Coronary artery (tissue), 2 donors: ENCODE measurements at regions not wholly inside any gene's neighbourhood (a gene's known extent, or its start where the extent isn't known, plus 50 kb on each side); places are given as distances from the start of the nearest gene placed in this dataset.

ENCODE experiments used
- DNase-seq: peaks from one replicate; pipeline ENCODE4 v3.0.0-alpha.2; 2017; ENCODE audit warnings: low spot score
- H3K27ac ChIP-seq, 2 donors: fragments of 200-600 bp; sonication (generic); one replicate each; pipeline ENCODE4 v1.5.1; 2016 to 2019
- H3K4me3 ChIP-seq: fragments of 200-600 bp; sonication (generic); 2 replicates; pipeline ENCODE4 v1.5.1; 2016; ENCODE audit warnings: mild to moderate bottlenecking, moderate library complexity
- TF ChIP-seq, protein P1 (sequence below): fragments of 200-600 bp; sonication (generic); IDR thresholded peaks from one replicate; pipeline ENCODE4 v1.5.1; 2019; ENCODE audit warnings: antibody characterized with exemption

DNA sequence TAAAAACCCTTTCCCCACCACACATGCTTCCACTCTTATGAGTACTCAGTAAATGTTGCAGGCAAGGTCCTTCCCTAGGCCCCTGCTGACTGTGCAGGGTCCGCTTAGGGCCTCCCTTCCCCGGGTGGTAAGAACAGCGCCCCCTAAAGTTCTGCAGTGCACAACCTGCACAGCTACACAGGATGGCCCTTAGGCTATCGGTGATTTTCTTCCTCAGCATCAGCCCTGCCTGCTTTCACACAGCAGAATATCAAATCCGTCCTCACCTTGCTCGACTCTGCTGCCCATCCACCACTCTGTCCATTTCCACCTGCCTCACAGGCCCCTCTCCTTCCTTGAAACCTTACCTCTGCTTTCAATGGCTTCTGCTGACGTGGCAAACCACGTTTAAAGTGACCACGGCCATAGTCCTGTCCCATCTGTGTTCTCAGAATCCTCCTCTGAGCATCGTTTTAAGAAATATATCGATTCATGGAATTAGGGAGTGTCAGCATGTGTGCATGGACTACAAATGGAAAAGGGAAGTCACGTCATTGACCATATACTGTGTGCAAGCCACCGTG is 51.4 kb upstream of the TMEM132E start:
- no peak overlapping the region for H3K4me3 ChIP-seq
- no peak for DNase-seq
- TF ChIP-seq, protein P1, sequence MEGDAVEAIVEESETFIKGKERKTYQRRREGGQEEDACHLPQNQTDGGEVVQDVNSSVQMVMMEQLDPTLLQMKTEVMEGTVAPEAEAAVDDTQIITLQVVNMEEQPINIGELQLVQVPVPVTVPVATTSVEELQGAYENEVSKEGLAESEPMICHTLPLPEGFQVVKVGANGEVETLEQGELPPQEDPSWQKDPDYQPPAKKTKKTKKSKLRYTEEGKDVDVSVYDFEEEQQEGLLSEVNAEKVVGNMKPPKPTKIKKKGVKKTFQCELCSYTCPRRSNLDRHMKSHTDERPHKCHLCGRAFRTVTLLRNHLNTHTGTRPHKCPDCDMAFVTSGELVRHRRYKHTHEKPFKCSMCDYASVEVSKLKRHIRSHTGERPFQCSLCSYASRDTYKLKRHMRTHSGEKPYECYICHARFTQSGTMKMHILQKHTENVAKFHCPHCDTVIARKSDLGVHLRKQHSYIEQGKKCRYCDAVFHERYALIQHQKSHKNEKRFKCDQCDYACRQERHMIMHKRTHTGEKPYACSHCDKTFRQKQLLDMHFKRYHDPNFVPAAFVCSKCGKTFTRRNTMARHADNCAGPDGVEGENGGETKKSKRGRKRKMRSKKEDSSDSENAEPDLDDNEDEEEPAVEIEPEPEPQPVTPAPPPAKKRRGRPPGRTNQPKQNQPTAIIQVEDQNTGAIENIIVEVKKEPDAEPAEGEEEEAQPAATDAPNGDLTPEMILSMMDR: no peak
- no peak overlapping the region for H3K27ac ChIP-seq

DNA sequence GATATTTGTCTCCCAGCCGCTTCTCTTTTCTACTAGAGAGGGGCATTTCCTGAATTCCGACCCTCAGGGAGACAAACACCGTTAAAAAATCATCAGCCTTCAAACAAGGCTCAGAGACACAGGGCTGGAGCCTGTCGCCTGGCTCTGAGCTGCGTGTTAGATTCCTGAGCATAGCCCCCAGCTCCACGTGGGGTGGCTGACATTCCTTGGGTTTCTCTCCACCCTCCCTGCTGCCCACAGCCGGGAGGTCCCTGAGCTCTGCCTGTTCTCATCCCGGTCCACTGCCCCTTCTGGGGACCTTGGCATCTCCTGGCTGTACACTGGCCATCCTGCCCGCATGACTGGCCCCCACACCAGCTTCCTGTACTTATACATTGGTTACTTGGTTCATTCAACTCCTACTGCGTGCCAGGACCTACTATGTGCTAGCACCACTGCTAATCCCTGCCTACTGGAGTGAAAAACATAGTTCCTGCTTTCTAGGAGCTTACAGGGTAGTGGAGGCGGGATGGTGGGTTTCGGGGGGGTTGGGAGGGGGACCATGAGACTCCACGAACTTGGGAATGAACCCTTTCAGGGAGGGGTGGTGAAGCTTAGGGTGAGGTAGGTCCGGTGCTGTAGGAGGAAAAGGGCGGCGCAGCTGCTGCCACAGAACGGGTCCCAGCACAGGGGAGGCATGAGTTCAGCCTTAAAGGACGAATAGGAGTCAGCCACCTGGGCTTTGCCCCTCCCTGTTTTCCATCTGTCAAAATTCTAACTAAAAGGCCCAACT is 52.1 kb upstream of the TMEM132E start:
- Histone ChIP-seq H3K4me3 (no peak overlapping the region), H3K27ac (no peak overlapping the region)
- no peak for DNase-seq
- TF ChIP-seq, protein P1: no peak

DNA sequence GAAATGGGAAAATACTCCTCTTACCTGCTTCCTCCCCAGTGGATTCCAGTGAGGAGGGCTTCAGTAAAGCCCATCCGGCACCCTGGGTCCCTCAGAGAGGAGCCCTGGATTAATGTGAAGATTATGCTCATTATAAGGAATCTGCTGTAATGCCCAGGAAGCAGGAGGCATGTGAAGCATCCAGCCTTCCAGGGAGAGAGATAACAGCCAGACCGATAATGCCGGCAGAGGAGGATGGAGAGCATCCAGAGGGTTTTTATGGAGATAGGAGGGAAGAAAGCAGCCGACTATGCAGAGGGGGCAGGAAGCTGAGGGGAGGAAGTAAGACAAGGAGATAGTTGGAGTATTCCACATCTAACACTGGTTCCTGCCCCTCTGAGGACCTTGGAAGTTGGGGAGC is 53.7 kb upstream of the TMEM132E start:
- no peak overlapping the region for H3K4me3 ChIP-seq
- TF ChIP-seq, protein P1: no peak
- H3K27ac ChIP-seq: no peak overlapping the region
- DNase-seq: no peak

DNA sequence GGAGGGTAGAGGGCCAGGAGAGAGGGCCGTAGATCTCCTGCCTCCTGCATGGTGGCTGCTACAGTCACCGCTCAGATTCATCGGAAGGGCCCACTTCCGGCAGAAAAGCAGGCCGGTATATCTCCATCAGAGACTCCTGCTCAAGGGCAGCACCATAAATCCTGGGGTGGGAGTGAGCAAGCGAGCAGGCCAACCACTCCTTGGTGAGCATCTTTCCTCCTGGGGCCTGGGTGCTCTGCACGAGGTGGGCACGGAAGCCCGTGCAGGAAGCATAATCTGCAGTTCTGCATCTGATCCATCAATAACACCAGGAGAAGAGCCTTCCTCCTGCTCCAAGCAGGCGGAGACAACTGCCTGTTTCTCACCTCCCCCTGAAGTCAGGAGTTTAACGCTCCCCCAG is 57.4 kb upstream of the TMEM132E start:
- no peak overlapping the region for H3K27ac ChIP-seq
- no peak overlapping the region for H3K4me3 ChIP-seq
- TF ChIP-seq, protein P1: no peak
- no peak for DNase-seq

DNA sequence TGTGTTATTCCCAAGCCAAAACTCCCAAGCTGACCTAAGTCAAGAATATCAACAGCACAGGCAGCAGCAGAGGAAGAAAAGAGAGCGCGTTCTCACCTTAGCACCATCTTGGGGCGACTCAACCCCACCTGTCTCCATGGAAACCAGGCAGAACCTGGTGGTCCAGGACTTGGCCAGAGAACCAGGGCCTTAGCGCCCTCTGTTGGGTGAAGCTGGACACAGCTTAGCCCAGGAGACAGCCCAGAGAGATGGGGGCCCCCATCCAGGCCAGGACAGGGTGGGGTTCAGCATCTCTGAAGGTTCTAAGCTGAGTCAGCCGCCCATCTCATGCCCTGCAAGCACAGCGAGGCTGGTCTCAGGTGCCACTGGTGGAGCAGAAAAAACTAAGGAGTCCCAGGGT is 60.1 kb upstream of the TMEM132E start:
- TF ChIP-seq, protein P1: no peak
- Histone ChIP-seq H3K27ac (no peak overlapping the region), H3K4me3 (no peak overlapping the region)
- no peak for DNase-seq

DNA sequence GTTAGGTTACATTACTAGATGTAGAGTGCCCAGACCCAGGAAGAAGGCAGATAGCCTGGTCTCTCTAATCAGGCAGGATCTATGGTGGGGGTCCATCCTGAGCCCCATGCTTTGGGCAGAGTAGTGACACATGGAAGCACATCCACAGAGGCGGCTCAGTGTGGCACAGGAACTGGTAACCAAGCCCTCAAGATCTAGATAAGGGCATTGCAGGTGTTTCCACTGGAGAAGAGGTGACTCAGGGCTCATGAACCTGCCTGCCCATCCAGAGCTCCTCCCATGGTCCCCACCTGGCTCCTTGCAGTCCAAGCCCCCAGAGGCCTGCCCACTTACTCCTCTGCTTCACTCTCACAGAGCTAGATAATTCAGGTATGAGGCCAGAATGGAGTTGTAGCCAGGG is 62.0 kb upstream of the TMEM132E start:
- no peak overlapping the region for H3K4me3 ChIP-seq
- TF ChIP-seq, protein P1: no peak

DNA sequence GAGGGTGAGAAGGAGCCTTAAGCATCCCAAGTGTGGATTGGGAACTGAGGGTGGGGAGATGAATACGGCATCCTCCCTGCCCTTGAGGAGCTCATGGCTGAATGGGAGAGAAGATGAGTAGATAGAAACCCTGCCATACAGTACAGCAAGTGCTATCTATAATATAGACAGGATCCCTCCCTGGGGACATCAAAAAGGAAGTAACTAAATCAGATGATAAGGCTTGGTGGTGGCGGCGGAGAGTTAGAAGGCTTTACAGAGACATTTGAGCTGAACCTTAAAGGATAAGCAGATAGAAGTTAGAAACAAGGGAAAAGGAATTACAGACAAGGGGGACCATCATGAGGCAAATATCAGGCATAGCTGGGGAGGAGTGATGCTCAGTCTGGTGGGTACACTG is 67.5 kb upstream of the TMEM132E start:
- no peak overlapping the region for H3K27ac ChIP-seq
- H3K4me3 ChIP-seq: no peak overlapping the region
- DNase-seq: no peak
- TF ChIP-seq, protein P1: no peak

More for the DNA sequence above, 62.0 kb upstream of the TMEM132E start:
- H3K27ac ChIP-seq: no peak overlapping the region
- no peak for DNase-seq
